NCI-H2196 treated with DMSO at 0.1 percent for 48 hours (cell line): ENCODE measurements at regions not wholly inside any gene's neighbourhood (a gene's known extent, or its start where the extent isn't known, plus 50 kb on each side); places are given as distances from the start of the nearest gene placed in this dataset.
"Not testable (repeated sequence)": the region's sequence is repeated elsewhere in the genome, so short reads cannot be mapped to it uniquely, and the experiment has no call there.

ENCODE experiments used
- DNase-seq: peaks from one replicate; lab custom pipeline; 2025; ENCODE audit not compliant: unreplicated experiment; lab: John Stamatoyannopoulos, UW

GRCh38 chr9:74407166-74407565 is 90.0 kb upstream of the RORB start:
- no peak for DNase-seq

GRCh38 chr9:74412236-74412979 is 84.7 kb upstream of the RORB start:
- no peak for DNase-seq

- DNase-seq = no peak
These were observed 83.3 kb upstream of the RORB start for GRCh38 chr9:74413876-74414275.

GRCh38 chr9:74414325-74414724 is 82.8 kb upstream of the RORB start:
- no peak for DNase-seq

- DNase-seq = no peak
These were observed 81.1 kb upstream of the RORB start for GRCh38 chr9:74415995-74416394.

- not testable (repeated sequence) for DNase-seq
These were observed 72.6 kb upstream of the RORB start for GRCh38 chr9:74424488-74424887.

GRCh38 chr9:74431467-74431866 is 65.7 kb upstream of the RORB start:
- no peak for DNase-seq

GRCh38 chr9:74443036-74443750 is 53.9 kb upstream of the RORB start:
- no peak for DNase-seq

GRCh38 chr9:74444369-74444768 is 52.8 kb upstream of the RORB start:
- no peak for DNase-seq
